ENCODE measurements at regions not wholly inside any gene's neighbourhood (a gene's known extent, or its start where the extent isn't known, plus 50 kb on each side); places are given as distances from the start of the nearest gene placed in this dataset.

- no peak for DNase-seq (ENCODE audit: low read depth)
These were observed 151.8 kb downstream of the KIF26A start for GRCh38 chr14:104290058-104290667.

- no peak for DNase-seq (ENCODE audit: low read depth)
These were observed 152.4 kb downstream of the KIF26A start for GRCh38 chr14:104290756-104291122.

- DNase-seq (ENCODE audit: low read depth): no peak
These were observed 153.0 kb downstream of the KIF26A start for GRCh38 chr14:104291123-104292000.

GRCh38 chr14:104292084-104292970, 153.9 kb downstream of the KIF26A start:
- no peak for DNase-seq (ENCODE audit: low read depth)

GRCh38 chr14:104293231-104293841, 154.9 kb downstream of the KIF26A start:
- no peak for DNase-seq (ENCODE audit: low read depth)

GRCh38 chr14:104293851-104294627, 155.7 kb downstream of the KIF26A start:
- no peak for DNase-seq (ENCODE audit: low read depth)

GRCh38 chr14:104294628-104294982, 156.2 kb downstream of the KIF26A start:
- DNase-seq (ENCODE audit: low read depth): no peak

- no peak for DNase-seq (ENCODE audit: low read depth)
These were observed 156.7 kb downstream of the KIF26A start for GRCh38 chr14:104294983-104295680.

GRCh38 chr14:104295681-104296387, 157.4 kb downstream of the KIF26A start:
- DNase-seq (ENCODE audit: low read depth): no peak

GRCh38 chr14:104296388-104297312, 158.3 kb downstream of the KIF26A start:
- DNase-seq (ENCODE audit: low read depth): no peak

GRCh38 chr14:104297313-104297704, 158.9 kb downstream of the KIF26A start:
- DNase-seq (ENCODE audit: low read depth): no peak

- no peak for DNase-seq (ENCODE audit: low read depth)
These were observed 159.5 kb downstream of the KIF26A start for GRCh38 chr14:104297721-104298401.

GRCh38 chr14:104298458-104298857, 160.1 kb downstream of the KIF26A start:
- DNase-seq (ENCODE audit: low read depth): no peak

- no peak for DNase-seq (ENCODE audit: low read depth)
These were observed 161.8 kb downstream of the KIF26A start for GRCh38 chr14:104299993-104300761.

GRCh38 chr14:104301731-104302460, 163.5 kb downstream of the KIF26A start:
- no peak for DNase-seq (ENCODE audit: low read depth)

- no peak for DNase-seq (ENCODE audit: low read depth)
These were observed 164.5 kb downstream of the KIF26A start for GRCh38 chr14:104302794-104303405.
